Cardiac muscle cell (in vitro differentiated cells and primary cell): ENCODE measurements at regions not wholly inside any gene's neighbourhood (a gene's known extent, or its start where the extent isn't known, plus 50 kb on each side); places are given as distances from the start of the nearest gene placed in this dataset.

ENCODE experiments used
- DNase-seq, 2 donors: peaks; one replicate each; pipeline versions ENCODE4 v3.0.0 to v3.0.0-alpha.2; 2010 to 2017; ENCODE audit warnings: low read depth in 1 of 2, low spot score in 1 of 2
- H3K27ac ChIP-seq: fragments of 200-600 bp; sonication (generic); 2 replicates; pipeline ENCODE4 v1.5.1; 2016
- H3K27me3 ChIP-seq: fragments of 200-600 bp; sonication (generic); 2 replicates; pipeline ENCODE4 v1.6.0; 2016; ENCODE audit warnings: control low read depth
- H3K36me3 ChIP-seq: fragments of 200-600 bp; sonication (generic); 2 replicates; pipeline ENCODE4 v1.5.1; 2016; ENCODE audit warnings: control low read depth
- H3K4me1 ChIP-seq: fragments of 200-600 bp; sonication (generic); 2 replicates; pipeline ENCODE4 v1.8.1; 2017; ENCODE audit warnings: low read depth, mild to moderate bottlenecking, mixed run types
- H3K4me3 ChIP-seq: fragments of 200-600 bp; sonication (generic); 2 replicates; pipeline ENCODE4 v1.5.1; 2016; ENCODE audit warnings: mild to moderate bottlenecking
- H3K9me3 ChIP-seq: fragments of 200-600 bp; sonication (generic); 2 replicates; pipeline ENCODE4 v1.5.1; 2017; ENCODE audit warnings: low read depth, mild to moderate bottlenecking, control low read depth
- CTCF ChIP-seq: IDR thresholded peaks from 2 replicates; pipeline ENCODE4 v1.5.1; 2012; ENCODE audit warnings: low read depth, mild to moderate bottlenecking, low read length

GRCh38 chr13:84847107-84847506, 952.1 kb downstream of the SLITRK6 start:
- Histone ChIP-seq H3K4me3 (no peak overlapping the region), H3K27ac (no peak overlapping the region), H3K9me3 (no peaks in the 10 kb centered on the region), H3K4me1 (no peaks in the 10 kb centered on the region), H3K36me3 (no peaks in the 10 kb centered on the region), H3K27me3 (no peaks in the 10 kb centered on the region)
- TF ChIP-seq CTCF, result no peak
- DNase-seq, result no peak

GRCh38 chr13:84845907-84846619, 953.2 kb downstream of the SLITRK6 start:
- no peak for TF ChIP-seq CTCF
- Histone ChIP-seq H3K36me3 (no peaks in the 10 kb centered on the region), H3K27ac (no peak overlapping the region), H3K9me3 (no peaks in the 10 kb centered on the region), H3K27me3 (no peaks in the 10 kb centered on the region), H3K4me1 (no peaks in the 10 kb centered on the region), H3K4me3 (no peak overlapping the region)
- DNase-seq, result no peak

- Histone ChIP-seq H3K27me3 (no peaks in the 10 kb centered on the region), H3K4me3 (no peak overlapping the region), H3K4me1 (no peaks in the 10 kb centered on the region), H3K9me3 (no peaks in the 10 kb centered on the region), H3K36me3 (no peaks in the 10 kb centered on the region), H3K27ac (no peak overlapping the region)
- peak; percentile 1 to 20 for DNase-seq
- TF ChIP-seq CTCF, result no peak
These were observed 954.7 kb downstream of the SLITRK6 start for GRCh38 chr13:84844473-84844872.

- no peak for DNase-seq
- no peak overlapping the region for H3K4me3 ChIP-seq
- no peaks in the 10 kb centered on the region for H3K27me3 ChIP-seq
- H3K36me3 ChIP-seq, result no peaks in the 10 kb centered on the region
- H3K4me1 ChIP-seq, result no peaks in the 10 kb centered on the region
- H3K27ac ChIP-seq, result no peak overlapping the region
- H3K9me3 ChIP-seq, result no peaks in the 10 kb centered on the region
- no peak for TF ChIP-seq CTCF
These were observed 955.9 kb downstream of the SLITRK6 start for GRCh38 chr13:84843368-84843767.

GRCh38 chr13:84834201-84834600, 951.9 kb upstream of the SLITRK1 start:
- no peaks in the 10 kb centered on the region for H3K36me3 ChIP-seq
- no peaks in the 10 kb centered on the region for H3K27me3 ChIP-seq
- no peak overlapping the region for H3K27ac ChIP-seq
- H3K9me3 ChIP-seq, result no peaks in the 10 kb centered on the region
- H3K4me3 ChIP-seq, result no peak overlapping the region
- no peak for DNase-seq
- TF ChIP-seq CTCF, result no peak
- H3K4me1 ChIP-seq, result no peaks in the 10 kb centered on the region
